ENCODE measurements at regions not wholly inside any gene's neighbourhood (a gene's known extent, or its start where the extent isn't known, plus 50 kb on each side); places are given as distances from the start of the nearest gene placed in this dataset.

GRCh38 chr1:9449110-9449627, 90.1 kb upstream of the SLC25A33 start:
- Histone ChIP-seq H3K36me3 (ENCODE audit: control insufficient read depth in 2 of 2, insufficient read depth in 2 of 2, low read length in 2 of 2) (no peaks in the 10 kb centered on the region), H3K9me3 (ENCODE audit: control insufficient read depth in 2 of 2, low read length in 2 of 2) (no peaks in the 10 kb centered on the region), H3K27ac (ENCODE audit: low read depth in 2 of 2, low read length in 2 of 2) (no peak overlapping the region), H3K4me3 (ENCODE audit: low read length in 2 of 2) (no peak overlapping the region), H3K9ac (ENCODE audit: low read depth in 1 of 2, low read length in 2 of 2) (no peak overlapping the region), H3K27me3 (ENCODE audit: control insufficient read depth in 2 of 2, insufficient read depth in 2 of 2, low read length in 2 of 2) (peaks cover 0 to 2% of the 10 kb centered on the region in 2 donors), H3K4me1 (ENCODE audit: control insufficient read depth in 2 of 2, insufficient read depth in 2 of 2, low read length in 2 of 2) (no peaks in the 10 kb centered on the region)

GRCh38 chr1:9449976-9450696, 89.1 kb upstream of the SLC25A33 start:
- Histone ChIP-seq H3K4me3 (ENCODE audit: low read length in 2 of 2) (no peak overlapping the region), H3K9ac (ENCODE audit: low read depth in 1 of 2, low read length in 2 of 2) (no peak overlapping the region), H3K4me1 (ENCODE audit: control insufficient read depth in 2 of 2, insufficient read depth in 2 of 2, low read length in 2 of 2) (no peaks in the 10 kb centered on the region), H3K27ac (ENCODE audit: low read depth in 2 of 2, low read length in 2 of 2) (no peak overlapping the region), H3K9me3 (ENCODE audit: control insufficient read depth in 2 of 2, low read length in 2 of 2) (no peaks in the 10 kb centered on the region), H3K36me3 (ENCODE audit: control insufficient read depth in 2 of 2, insufficient read depth in 2 of 2, low read length in 2 of 2) (no peaks in the 10 kb centered on the region), H3K27me3 (ENCODE audit: control insufficient read depth in 2 of 2, insufficient read depth in 2 of 2, low read length in 2 of 2) (peaks cover 0 to 2% of the 10 kb centered on the region in 2 donors)

GRCh38 chr1:9451081-9451480, 88.2 kb upstream of the SLC25A33 start:
- Histone ChIP-seq H3K4me3 (ENCODE audit: low read length in 2 of 2) (no peak overlapping the region), H3K9ac (ENCODE audit: low read depth in 1 of 2, low read length in 2 of 2) (no peak overlapping the region), H3K36me3 (ENCODE audit: control insufficient read depth in 2 of 2, insufficient read depth in 2 of 2, low read length in 2 of 2) (no peaks in the 10 kb centered on the region), H3K4me1 (ENCODE audit: control insufficient read depth in 2 of 2, insufficient read depth in 2 of 2, low read length in 2 of 2) (no peaks in the 10 kb centered on the region), H3K9me3 (ENCODE audit: control insufficient read depth in 2 of 2, low read length in 2 of 2) (no peaks in the 10 kb centered on the region), H3K27ac (ENCODE audit: low read depth in 2 of 2, low read length in 2 of 2) (no peak overlapping the region), H3K27me3 (ENCODE audit: control insufficient read depth in 2 of 2, insufficient read depth in 2 of 2, low read length in 2 of 2) (peaks cover 0 to 2% of the 10 kb centered on the region in 2 donors)

- H3K4me3 ChIP-seq (ENCODE audit: low read length in 2 of 2), result no peak overlapping the region
- no peaks in the 10 kb centered on the region for H3K36me3 ChIP-seq (ENCODE audit: control insufficient read depth in 2 of 2, insufficient read depth in 2 of 2, low read length in 2 of 2)
- no peak overlapping the region for H3K9ac ChIP-seq (ENCODE audit: low read depth in 1 of 2, low read length in 2 of 2)
- H3K9me3 ChIP-seq (ENCODE audit: control insufficient read depth in 2 of 2, low read length in 2 of 2), result no peaks in the 10 kb centered on the region
- H3K4me1 ChIP-seq (ENCODE audit: control insufficient read depth in 2 of 2, insufficient read depth in 2 of 2, low read length in 2 of 2), result no peaks in the 10 kb centered on the region
- no peak overlapping the region for H3K27ac ChIP-seq (ENCODE audit: low read depth in 2 of 2, low read length in 2 of 2)
- H3K27me3 ChIP-seq (ENCODE audit: control insufficient read depth in 2 of 2, insufficient read depth in 2 of 2, low read length in 2 of 2), result peaks cover 0 to 2% of the 10 kb centered on the region in 2 donors
Measured at GRCh38 chr1:9452516-9453140, 86.6 kb upstream of the SLC25A33 start.

- H3K36me3 ChIP-seq (ENCODE audit: control insufficient read depth in 2 of 2, insufficient read depth in 2 of 2, low read length in 2 of 2), result no peaks in the 10 kb centered on the region
- H3K9me3 ChIP-seq (ENCODE audit: control insufficient read depth in 2 of 2, low read length in 2 of 2), result no peaks in the 10 kb centered on the region
- H3K4me1 ChIP-seq (ENCODE audit: control insufficient read depth in 2 of 2, insufficient read depth in 2 of 2, low read length in 2 of 2), result no peaks in the 10 kb centered on the region
- H3K9ac ChIP-seq (ENCODE audit: low read depth in 1 of 2, low read length in 2 of 2), result no peak overlapping the region
- H3K27ac ChIP-seq (ENCODE audit: low read depth in 2 of 2, low read length in 2 of 2), result no peak overlapping the region
- peaks cover 0 to 2% of the 10 kb centered on the region in 2 donors for H3K27me3 ChIP-seq (ENCODE audit: control insufficient read depth in 2 of 2, insufficient read depth in 2 of 2, low read length in 2 of 2)
- H3K4me3 ChIP-seq (ENCODE audit: low read length in 2 of 2), result no peak overlapping the region
Measured at GRCh38 chr1:9453375-9453774, 85.9 kb upstream of the SLC25A33 start.

- H3K4me3 ChIP-seq (ENCODE audit: low read length in 2 of 2), result no peak overlapping the region
- H3K9ac ChIP-seq (ENCODE audit: low read depth in 1 of 2, low read length in 2 of 2), result no peak overlapping the region
- H3K36me3 ChIP-seq (ENCODE audit: control insufficient read depth in 2 of 2, insufficient read depth in 2 of 2, low read length in 2 of 2), result no peaks in the 10 kb centered on the region
- no peak overlapping the region for H3K27ac ChIP-seq (ENCODE audit: low read depth in 2 of 2, low read length in 2 of 2)
- H3K4me1 ChIP-seq (ENCODE audit: control insufficient read depth in 2 of 2, insufficient read depth in 2 of 2, low read length in 2 of 2), result no peaks in the 10 kb centered on the region
- H3K27me3 ChIP-seq (ENCODE audit: control insufficient read depth in 2 of 2, insufficient read depth in 2 of 2, low read length in 2 of 2), result peaks cover 0 to 2% of the 10 kb centered on the region in 2 donors
- no peaks in the 10 kb centered on the region for H3K9me3 ChIP-seq (ENCODE audit: control insufficient read depth in 2 of 2, low read length in 2 of 2)
Measured at GRCh38 chr1:9453779-9454418, 85.4 kb upstream of the SLC25A33 start.

- H3K36me3 ChIP-seq (ENCODE audit: control insufficient read depth in 2 of 2, insufficient read depth in 2 of 2, low read length in 2 of 2), result no peaks in the 10 kb centered on the region
- H3K9me3 ChIP-seq (ENCODE audit: control insufficient read depth in 2 of 2, low read length in 2 of 2), result no peaks in the 10 kb centered on the region
- no peak overlapping the region for H3K9ac ChIP-seq (ENCODE audit: low read depth in 1 of 2, low read length in 2 of 2)
- H3K4me1 ChIP-seq (ENCODE audit: control insufficient read depth in 2 of 2, insufficient read depth in 2 of 2, low read length in 2 of 2), result peaks cover 0 to 2% of the 10 kb centered on the region in 2 donors
- H3K27ac ChIP-seq (ENCODE audit: low read depth in 2 of 2, low read length in 2 of 2), result no peak overlapping the region
- peaks cover 0 to 2% of the 10 kb centered on the region in 2 donors for H3K27me3 ChIP-seq (ENCODE audit: control insufficient read depth in 2 of 2, insufficient read depth in 2 of 2, low read length in 2 of 2)
- H3K4me3 ChIP-seq (ENCODE audit: low read length in 2 of 2), result no peak overlapping the region
Measured at GRCh38 chr1:9454494-9455066, 84.7 kb upstream of the SLC25A33 start.

- Histone ChIP-seq H3K36me3 (ENCODE audit: control insufficient read depth in 2 of 2, insufficient read depth in 2 of 2, low read length in 2 of 2) (no peaks in the 10 kb centered on the region), H3K4me1 (ENCODE audit: control insufficient read depth in 2 of 2, insufficient read depth in 2 of 2, low read length in 2 of 2) (peaks cover 0 to 7% of the 10 kb centered on the region in 2 donors), H3K27me3 (ENCODE audit: control insufficient read depth in 2 of 2, insufficient read depth in 2 of 2, low read length in 2 of 2) (peaks cover 0 to 2% of the 10 kb centered on the region in 2 donors), H3K9ac (ENCODE audit: low read depth in 1 of 2, low read length in 2 of 2) (no peak overlapping the region), H3K27ac (ENCODE audit: low read depth in 2 of 2, low read length in 2 of 2) (no peak overlapping the region), H3K4me3 (ENCODE audit: low read length in 2 of 2) (no peak overlapping the region), H3K9me3 (ENCODE audit: control insufficient read depth in 2 of 2, low read length in 2 of 2) (no peaks in the 10 kb centered on the region)
Measured at GRCh38 chr1:9455487-9456234, 83.6 kb upstream of the SLC25A33 start.

- Histone ChIP-seq H3K27me3 (ENCODE audit: control insufficient read depth in 2 of 2, insufficient read depth in 2 of 2, low read length in 2 of 2) (peaks cover 0 to 2% of the 10 kb centered on the region in 2 donors), H3K9me3 (ENCODE audit: control insufficient read depth in 2 of 2, low read length in 2 of 2) (no peaks in the 10 kb centered on the region), H3K27ac (ENCODE audit: low read depth in 2 of 2, low read length in 2 of 2) (no peak overlapping the region), H3K9ac (ENCODE audit: low read depth in 1 of 2, low read length in 2 of 2) (no peak overlapping the region), H3K36me3 (ENCODE audit: control insufficient read depth in 2 of 2, insufficient read depth in 2 of 2, low read length in 2 of 2) (no peaks in the 10 kb centered on the region), H3K4me1 (ENCODE audit: control insufficient read depth in 2 of 2, insufficient read depth in 2 of 2, low read length in 2 of 2) (peaks cover 0 to 7% of the 10 kb centered on the region in 2 donors), H3K4me3 (ENCODE audit: low read length in 2 of 2) (no peak overlapping the region)
Measured at GRCh38 chr1:9456833-9457232, 82.4 kb upstream of the SLC25A33 start.
